ENCODE measurements at regions not wholly inside any gene's neighbourhood (a gene's known extent, or its start where the extent isn't known, plus 50 kb on each side); places are given as distances from the start of the nearest gene placed in this dataset.

DNA sequence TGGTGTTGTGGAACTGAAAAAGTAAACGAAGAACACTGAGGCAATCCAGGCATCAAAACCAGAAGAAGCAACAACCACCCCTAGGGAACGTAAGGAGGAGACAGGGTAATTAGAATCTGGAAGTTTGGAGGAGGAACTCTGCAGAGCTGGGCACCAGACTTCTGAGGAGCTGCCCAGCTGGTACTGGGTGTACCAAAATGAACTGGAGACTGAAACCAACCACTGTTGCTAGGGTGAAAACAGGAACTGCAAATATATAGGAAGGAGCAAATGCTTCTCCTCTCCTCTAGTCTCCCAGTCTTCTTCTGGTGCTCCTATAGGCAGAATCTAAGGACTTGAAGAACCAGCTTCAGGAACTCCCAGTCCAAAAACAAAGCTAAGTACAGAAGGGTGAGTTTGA lies 189.8 kb downstream of the ELAVL2 start:
- H4K20me1 ChIP-seq (ENCODE audit: insufficient read depth, low read length) = no peaks in the 10 kb centered on the region
- H3K4me3 ChIP-seq (ENCODE audit: low read depth, low read length, poor library complexity, severe bottlenecking) = no peak overlapping the region
- no peak overlapping the region for H3K27ac ChIP-seq (ENCODE audit: low read depth, low read length, poor library complexity, severe bottlenecking)
- H3K36me3 ChIP-seq (ENCODE audit: insufficient read depth, low read length) = no peaks in the 10 kb centered on the region
- H3K4me2 ChIP-seq (ENCODE audit: low read length) = no peak overlapping the region
- POLR2A ChIA-PET = interaction anchor here (0.6 kb wide), 1 partner anchor 41 kb away, joined by 3 read pairs; no protein-coding TSS in a partner anchor
- TF ChIP-seq EZH2phosphoT487 (IDR thresholded peaks at IDR 0.05; ENCODE audit: borderline replicate concordance, low read depth, low read length) = no peak
- TF ChIP-seq, protein P1, sequence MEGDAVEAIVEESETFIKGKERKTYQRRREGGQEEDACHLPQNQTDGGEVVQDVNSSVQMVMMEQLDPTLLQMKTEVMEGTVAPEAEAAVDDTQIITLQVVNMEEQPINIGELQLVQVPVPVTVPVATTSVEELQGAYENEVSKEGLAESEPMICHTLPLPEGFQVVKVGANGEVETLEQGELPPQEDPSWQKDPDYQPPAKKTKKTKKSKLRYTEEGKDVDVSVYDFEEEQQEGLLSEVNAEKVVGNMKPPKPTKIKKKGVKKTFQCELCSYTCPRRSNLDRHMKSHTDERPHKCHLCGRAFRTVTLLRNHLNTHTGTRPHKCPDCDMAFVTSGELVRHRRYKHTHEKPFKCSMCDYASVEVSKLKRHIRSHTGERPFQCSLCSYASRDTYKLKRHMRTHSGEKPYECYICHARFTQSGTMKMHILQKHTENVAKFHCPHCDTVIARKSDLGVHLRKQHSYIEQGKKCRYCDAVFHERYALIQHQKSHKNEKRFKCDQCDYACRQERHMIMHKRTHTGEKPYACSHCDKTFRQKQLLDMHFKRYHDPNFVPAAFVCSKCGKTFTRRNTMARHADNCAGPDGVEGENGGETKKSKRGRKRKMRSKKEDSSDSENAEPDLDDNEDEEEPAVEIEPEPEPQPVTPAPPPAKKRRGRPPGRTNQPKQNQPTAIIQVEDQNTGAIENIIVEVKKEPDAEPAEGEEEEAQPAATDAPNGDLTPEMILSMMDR (conservative IDR thresholded peaks at IDR 0.05; ENCODE audit: low read length) = no peak
- CTCF ChIA-PET (ENCODE audit: unreplicated experiment) = no interaction called here
- intact Hi-C loops (cut with micrococcal nuclease; ENCODE audit: unreplicated experiment) = no loop called here
- no peak for DNase-seq (ENCODE audit: low spot score)
- H3K9me3 ChIP-seq (ENCODE audit: low read length) = no peaks in the 10 kb centered on the region
- no peaks in the 10 kb centered on the region for H3K4me1 ChIP-seq (ENCODE audit: insufficient read depth, low read length, poor library complexity, severe bottlenecking)
- no peaks in the 10 kb centered on the region for H3K9me2 ChIP-seq (ENCODE audit: insufficient read depth, low read length)
- H3K79me2 ChIP-seq (ENCODE audit: insufficient read depth, low read depth, low read length) = no peaks in the 10 kb centered on the region
- H2AFZ ChIP-seq (ENCODE audit: low read length) = no peak overlapping the region
- no TSS peak for BruUV-seq (replicated peaks)

DNA sequence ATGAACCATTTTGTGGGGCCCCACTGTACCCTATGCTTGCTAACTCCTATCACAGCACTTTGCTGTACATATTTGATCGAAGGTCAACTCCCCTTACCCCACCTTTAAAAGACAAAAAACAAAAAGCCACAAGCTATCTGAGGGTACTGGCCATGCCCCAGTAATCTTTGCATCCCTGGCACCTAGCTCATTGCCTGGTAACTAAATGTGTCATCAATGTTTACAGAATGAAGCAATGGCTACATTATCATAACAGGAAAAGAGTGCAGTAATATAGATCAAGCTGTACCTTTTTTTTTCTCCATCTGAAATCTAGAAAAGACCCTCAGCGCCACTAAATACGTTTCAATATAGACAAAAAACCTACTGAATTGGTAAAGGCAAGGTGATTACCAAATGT lies 188.0 kb downstream of the ELAVL2 start:
- Histone ChIP-seq H3K79me2 (ENCODE audit: insufficient read depth, low read depth, low read length) (no peaks in the 10 kb centered on the region), H3K27ac (ENCODE audit: low read depth, low read length, poor library complexity, severe bottlenecking) (no peak overlapping the region), H3K9me2 (ENCODE audit: insufficient read depth, low read length) (no peaks in the 10 kb centered on the region), H2AFZ (ENCODE audit: low read length) (no peak overlapping the region), H3K4me1 (ENCODE audit: insufficient read depth, low read length, poor library complexity, severe bottlenecking) (no peaks in the 10 kb centered on the region), H3K4me3 (ENCODE audit: low read depth, low read length, poor library complexity, severe bottlenecking) (no peak overlapping the region), H3K4me2 (ENCODE audit: low read length) (no peak overlapping the region), H4K20me1 (ENCODE audit: insufficient read depth, low read length) (no peaks in the 10 kb centered on the region), H3K36me3 (ENCODE audit: insufficient read depth, low read length) (no peaks in the 10 kb centered on the region), H3K9me3 (ENCODE audit: low read length) (no peaks in the 10 kb centered on the region)
- CTCF ChIA-PET (ENCODE audit: unreplicated experiment) = no interaction called here
- no TSS peak for BruUV-seq (replicated peaks)
- TF ChIP-seq EZH2phosphoT487 (IDR thresholded peaks at IDR 0.05; ENCODE audit: borderline replicate concordance, low read depth, low read length) = no peak
- TF ChIP-seq, protein P1 (conservative IDR thresholded peaks at IDR 0.05; ENCODE audit: low read length) = no peak
- no peak for DNase-seq (ENCODE audit: low spot score)
- POLR2A ChIA-PET = interaction anchor here (0.7 kb wide), 1 partner anchor 1449 kb away, joined by 3 read pairs; no protein-coding TSS in a partner anchor
- intact Hi-C loops (cut with micrococcal nuclease; ENCODE audit: unreplicated experiment) = no loop called here

GRCh38 chr9:23638837-23639426 lies 187.1 kb downstream of the ELAVL2 start:
- Histone ChIP-seq H3K9me3 (ENCODE audit: low read length) (no peaks in the 10 kb centered on the region), H3K9me2 (ENCODE audit: insufficient read depth, low read length) (no peaks in the 10 kb centered on the region), H3K79me2 (ENCODE audit: insufficient read depth, low read depth, low read length) (no peaks in the 10 kb centered on the region), H3K4me1 (ENCODE audit: insufficient read depth, low read length, poor library complexity, severe bottlenecking) (no peaks in the 10 kb centered on the region), H3K36me3 (ENCODE audit: insufficient read depth, low read length) (no peaks in the 10 kb centered on the region), H2AFZ (ENCODE audit: low read length) (no peak overlapping the region), H4K20me1 (ENCODE audit: insufficient read depth, low read length) (no peaks in the 10 kb centered on the region), H3K27ac (ENCODE audit: low read depth, low read length, poor library complexity, severe bottlenecking) (no peak overlapping the region), H3K4me2 (ENCODE audit: low read length) (no peak overlapping the region), H3K4me3 (ENCODE audit: low read depth, low read length, poor library complexity, severe bottlenecking) (no peak overlapping the region)
- intact Hi-C loops (cut with micrococcal nuclease; ENCODE audit: unreplicated experiment) = no loop called here
- DNase-seq (ENCODE audit: low spot score) = no peak
- no TSS peak for BruUV-seq (replicated peaks)
- TF ChIP-seq, protein P1 (conservative IDR thresholded peaks at IDR 0.05; ENCODE audit: low read length) = no peak
- no peak for TF ChIP-seq EZH2phosphoT487 (IDR thresholded peaks at IDR 0.05; ENCODE audit: borderline replicate concordance, low read depth, low read length)
- CTCF ChIA-PET (ENCODE audit: unreplicated experiment) = no interaction called here
- POLR2A ChIA-PET = interaction anchor here (0.6 kb wide), 1 partner anchor 63 kb away, joined by 3 read pairs; no protein-coding TSS in a partner anchor

Measured in OCI-LY7 (cell line).